GM21423 (cell line): ENCODE measurements at regions not wholly inside any gene's neighbourhood (a gene's known extent, or its start where the extent isn't known, plus 50 kb on each side); places are given as distances from the start of the nearest gene placed in this dataset.

Experiments used
- ATAC-seq: cut with Tn5 transposase; IDR thresholded peaks from one replicate; pipeline ENCODE4 v1.9.1; 2021; ENCODE audit warnings: mild to moderate bottlenecking, moderate library complexity; ENCODE audit not compliant: unreplicated experiment

DNA sequence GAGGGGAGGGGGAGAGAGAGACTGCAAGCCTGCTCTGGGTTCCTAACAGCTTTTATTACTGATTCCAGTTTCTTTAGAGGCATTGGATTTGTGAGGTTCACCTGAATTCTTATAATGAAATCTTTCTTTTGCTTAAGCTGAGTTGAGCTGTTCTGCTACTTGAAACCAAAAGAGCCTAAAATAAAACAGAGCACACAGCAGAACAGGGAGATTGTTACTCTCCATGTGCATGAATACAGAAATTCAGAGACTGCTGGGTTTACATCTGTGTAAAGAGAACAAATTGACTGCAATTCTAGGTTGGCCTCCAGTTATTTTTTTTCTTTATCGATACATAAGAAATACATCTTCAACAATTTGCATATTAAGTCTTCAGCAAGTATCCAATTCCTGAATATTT, 168.8 kb upstream of the NRIP1 start:
- ATAC-seq = no peak

DNA sequence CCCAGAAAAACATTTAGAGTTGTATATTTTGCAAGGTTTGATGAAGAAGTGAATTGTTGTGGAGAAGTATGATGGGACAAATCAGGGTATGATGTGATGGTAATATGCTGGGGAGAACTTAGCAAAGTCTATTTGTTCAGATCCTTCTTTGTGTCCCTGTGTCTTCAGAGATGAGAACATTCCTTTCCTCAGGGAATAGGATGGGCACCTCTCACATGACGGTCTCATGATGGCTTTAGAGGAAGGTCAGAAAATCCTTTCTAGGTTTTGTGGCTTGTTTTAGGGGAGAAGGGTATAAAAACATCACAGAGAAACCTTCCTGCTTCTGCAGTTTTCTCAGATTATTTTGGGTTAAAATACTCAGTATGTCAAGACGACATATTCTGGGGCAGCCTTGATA, 171.3 kb upstream of the NRIP1 start:
- ATAC-seq = no peak

DNA sequence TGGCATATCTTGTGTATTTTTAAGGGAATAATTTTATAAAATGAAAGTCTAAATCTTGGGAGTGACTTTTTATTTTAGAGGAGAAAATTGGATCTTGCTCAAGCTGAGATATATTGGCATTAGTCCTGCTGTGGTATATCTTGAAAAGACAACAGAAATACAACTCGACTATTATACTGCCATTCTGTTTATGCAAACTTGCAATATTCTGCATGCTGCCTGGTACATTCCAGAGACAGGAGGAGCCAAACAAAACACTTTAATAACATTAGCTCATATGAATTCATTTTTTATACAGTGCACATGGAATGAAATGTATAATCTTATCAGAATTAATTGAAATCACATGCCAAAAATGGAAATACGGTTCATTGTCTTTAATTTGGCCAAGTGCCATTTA, 176.0 kb upstream of the NRIP1 start:
- no peak for ATAC-seq

DNA sequence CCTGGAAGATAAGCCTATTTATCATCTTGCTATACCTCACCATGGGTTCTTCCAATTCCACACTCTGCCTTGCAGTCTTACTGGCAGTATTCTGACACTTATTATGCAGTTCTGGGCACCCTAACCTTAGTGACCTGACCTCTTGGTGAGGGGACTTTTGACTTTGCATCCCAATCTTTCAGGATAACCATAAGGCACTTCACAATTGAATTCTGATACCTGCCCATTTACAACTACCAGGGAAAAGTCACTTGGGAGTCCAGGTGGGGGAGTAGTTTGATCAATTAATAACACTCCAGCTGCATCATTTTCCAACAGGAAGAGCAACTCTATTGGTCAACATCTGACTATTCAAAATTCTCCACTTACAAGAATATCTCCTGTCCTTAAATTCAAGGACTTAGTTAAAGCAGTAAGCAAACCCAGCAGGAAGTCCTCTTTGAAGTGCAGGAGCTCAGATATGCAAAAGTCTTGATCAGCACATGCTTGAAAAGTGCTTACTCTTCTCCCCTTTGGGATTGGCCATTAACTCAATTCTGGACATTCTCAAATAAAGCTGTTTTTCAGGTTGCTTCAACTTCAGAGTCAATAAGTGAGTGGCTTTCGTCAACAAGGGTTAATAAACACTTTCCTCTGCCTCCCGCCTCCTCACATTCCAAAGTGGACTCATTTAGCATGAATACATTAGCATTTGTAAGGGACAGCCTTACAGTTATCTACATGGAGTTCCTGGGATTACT, 177.4 kb upstream of the NRIP1 start:
- ATAC-seq = no peak

DNA sequence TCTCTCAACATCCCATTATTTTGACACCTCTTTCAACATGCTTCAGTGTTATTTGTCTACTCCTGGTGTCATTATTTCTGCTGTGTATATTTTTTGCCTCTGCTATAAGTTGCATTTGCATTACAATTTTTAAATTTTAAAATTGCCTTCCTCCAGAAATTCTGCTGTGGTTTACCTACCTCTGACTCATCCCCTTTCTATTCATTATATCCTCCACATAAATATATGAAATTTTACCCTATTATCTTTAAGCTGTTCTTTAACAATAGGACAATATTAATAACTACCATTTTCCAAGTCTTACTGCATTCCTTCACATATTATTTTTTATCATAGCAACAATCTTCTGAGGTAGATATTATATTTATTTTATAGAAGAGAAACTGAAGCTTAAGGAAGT, 178.1 kb upstream of the NRIP1 start:
- no peak for ATAC-seq

DNA sequence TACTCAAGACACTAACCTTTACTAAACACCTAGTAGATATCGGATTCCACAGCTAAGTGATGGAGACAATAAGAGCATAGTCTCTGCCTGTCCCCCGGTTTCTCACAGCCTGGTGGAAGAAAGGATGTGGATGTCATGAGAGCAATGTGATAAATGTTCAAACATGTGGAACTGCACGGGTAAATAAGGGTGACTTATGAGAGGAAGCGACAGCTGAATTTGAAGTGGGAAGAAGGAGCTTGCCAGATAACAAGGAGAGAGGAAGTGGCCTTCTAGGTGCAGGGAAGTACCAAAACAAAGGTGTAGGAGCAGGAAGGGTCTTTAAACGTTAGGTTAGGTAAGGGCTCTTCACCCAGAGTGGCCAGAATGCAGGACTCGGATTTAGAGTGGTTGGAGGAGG, 178.6 kb upstream of the NRIP1 start:
- ATAC-seq = no peak

DNA sequence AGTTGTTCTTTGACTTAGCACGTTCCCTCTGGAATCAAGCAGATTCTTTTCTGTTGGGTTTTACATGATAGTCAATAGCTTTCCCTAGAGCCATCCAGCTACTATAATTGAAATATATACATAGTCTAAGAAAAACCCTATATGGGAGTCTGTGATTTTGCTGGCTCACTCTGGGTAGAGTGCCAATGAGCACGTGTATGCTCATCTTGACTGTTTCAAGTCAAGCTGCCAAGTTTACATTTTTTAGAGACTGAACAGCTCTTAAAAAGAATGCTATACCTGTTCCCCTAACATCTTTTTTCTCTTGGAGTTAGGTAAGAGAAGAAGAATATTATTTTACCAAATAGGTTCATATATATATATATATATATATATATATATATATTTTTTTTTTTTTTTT, 182.8 kb upstream of the NRIP1 start:
- no peak for ATAC-seq

DNA sequence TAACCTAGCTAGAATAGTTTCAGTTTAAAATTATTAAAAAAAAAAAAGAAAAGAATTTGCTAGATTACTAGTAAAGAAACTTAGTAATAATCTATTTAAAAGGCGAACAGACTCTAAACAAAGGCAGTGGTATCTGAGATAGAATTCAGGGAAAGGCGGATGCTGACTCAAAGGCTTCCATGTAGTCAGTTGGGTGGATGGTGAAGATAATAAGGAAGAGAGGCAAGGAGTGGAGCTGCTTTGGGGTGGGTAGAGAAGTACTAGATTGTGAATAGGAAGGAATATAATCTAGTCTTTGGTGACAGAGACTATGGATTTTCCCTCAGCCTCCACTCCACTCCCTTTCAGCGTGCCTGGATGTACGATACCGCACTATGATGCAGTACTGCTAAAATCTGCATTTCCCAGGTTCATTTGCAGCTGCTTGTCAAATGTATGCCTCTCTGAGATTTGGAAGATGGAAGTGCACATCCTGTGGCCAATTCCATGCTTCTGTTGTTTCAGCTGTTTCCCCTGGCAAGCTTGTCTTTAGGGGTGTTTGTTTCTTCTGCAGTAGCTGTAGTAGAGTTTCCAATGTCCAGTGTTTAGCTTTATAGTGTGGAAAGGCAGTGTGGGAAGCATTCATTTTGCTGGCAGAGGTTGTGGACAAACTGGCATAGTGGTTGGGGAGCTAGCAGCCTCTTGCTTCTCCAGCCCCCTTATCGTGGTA, 184.6 kb upstream of the NRIP1 start:
- no peak for ATAC-seq

DNA sequence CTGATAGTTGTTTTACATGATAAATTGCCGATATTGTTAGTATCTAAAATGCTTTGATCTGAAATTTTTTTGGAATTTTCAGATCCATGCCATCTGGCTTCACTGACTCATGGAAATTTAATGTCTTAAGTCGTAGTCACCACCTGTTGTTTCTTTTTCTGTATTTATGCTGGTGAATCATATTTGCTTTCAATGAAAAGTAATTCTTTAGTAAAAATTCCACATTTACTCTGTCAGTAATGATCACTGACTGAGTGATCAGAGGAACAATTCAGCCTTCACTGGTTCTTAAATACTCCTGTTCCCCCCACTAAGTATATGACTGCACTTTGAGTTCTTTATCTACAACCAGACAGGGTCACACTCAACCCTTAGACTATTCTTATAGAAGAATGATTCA, 185.6 kb upstream of the NRIP1 start:
- no peak for ATAC-seq

DNA sequence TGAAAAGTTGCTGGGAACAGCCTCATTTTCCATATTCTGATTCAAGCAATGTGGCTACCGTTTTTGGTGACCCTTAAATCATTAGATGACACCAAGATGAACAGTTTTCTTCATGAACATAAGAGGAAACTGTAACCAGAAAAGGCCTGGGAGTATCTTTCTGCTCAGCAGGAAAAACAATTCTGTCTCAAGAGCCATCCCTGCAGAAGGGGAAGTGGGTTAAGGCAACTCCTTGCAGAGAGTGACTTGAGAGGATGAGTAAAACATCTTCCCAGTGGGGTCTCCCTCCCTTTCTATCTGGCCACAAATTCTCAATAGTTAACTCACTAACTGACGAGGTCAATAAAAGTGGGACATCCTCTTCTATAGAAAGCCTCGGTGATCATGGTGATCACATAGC, 187.6 kb upstream of the NRIP1 start:
- ATAC-seq = no peak

DNA sequence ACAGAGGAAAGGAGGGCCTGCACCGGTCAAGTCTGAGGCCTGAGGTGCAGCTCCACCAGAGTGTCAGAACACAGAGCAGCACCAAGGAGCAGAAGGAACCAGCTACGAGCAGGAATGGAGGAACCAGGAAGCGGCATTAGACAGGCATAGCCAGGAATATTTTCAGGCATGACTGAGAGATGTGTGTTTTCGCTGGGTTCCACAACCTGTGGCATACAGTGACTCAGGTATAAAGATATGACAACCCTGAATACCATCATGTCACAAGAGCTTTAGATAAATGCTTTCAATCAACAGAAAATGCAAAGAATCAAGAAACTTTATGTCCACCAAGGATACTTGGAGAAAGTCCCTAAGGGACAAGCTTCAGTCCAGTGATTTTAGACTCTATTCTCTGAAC, 189.3 kb upstream of the NRIP1 start:
- no peak for ATAC-seq

DNA sequence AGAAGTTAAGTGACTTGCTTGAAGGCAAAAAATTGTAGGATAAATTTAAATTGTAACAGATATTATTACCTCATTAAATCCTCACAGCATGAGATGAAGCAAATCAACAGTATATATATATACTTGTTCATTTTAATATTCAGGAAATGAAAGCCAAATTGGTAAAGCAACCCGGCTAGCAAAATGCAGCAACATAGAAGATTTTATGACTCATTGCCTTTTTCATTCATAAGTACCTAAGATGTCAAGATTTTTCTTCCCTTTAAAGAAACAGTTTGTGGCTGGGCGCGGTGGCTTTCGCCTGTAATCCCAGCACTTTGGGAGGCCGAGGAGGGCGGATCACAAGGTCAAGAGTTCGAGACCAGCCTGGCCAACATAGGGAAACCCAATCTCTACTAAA, 190.5 kb upstream of the NRIP1 start:
- ATAC-seq = no peak

DNA sequence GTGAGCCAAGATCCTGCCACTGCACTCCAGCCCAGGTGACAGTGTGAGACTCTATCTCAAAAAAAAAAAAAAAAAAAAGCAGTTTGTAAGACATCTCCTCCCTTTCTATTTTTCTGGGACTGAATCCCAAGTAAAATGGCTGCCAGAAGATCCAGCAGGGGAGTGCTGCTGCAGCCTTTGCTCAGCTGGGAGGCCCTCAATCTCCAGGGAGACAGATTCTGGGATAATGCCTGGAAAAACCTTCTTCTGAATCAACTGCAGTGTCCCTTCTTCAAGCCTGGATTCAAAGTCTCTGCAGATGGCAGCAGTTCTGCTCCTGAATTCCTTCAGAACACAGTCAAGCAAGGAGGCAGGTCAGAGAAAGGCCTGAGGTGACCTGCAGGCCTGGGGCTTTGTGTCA, 191.0 kb upstream of the NRIP1 start:
- ATAC-seq = no peak

DNA sequence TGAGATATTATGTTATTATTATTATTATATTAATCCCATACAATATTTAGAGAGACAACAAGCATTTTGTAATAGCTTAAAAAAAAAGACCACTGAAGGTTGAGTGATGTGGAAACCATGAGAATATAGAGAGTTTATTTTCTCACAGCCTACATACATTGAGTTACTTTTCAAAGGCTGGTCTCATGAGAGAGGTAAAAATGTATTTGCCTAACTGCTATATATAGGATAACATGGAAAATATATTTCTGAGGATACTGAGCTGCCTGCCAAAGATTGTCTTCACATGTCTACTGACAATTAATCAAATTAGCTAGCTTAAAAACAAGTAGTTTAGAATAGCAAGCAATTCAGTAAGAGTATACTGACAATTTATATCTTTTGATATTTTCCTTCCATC, 192.2 kb upstream of the NRIP1 start:
- no peak for ATAC-seq

DNA sequence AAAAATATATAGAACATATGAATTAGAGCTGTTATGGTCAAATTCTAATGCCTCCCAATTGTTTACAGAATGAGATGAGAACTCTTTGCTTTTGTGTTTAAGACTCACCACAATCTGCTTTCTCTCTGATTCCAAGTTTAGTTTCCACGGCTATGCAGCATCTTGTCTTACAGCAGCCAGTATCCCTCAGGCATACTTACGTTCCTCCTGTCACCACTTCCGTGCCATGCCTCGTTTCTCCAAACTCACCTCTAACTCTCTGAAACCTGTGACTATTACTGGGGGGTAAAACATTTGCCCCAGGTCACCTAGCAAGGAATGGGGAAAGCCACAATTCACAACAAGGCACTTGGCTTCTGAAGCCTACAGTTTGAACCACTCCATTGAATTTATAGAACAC, 192.8 kb upstream of the NRIP1 start:
- ATAC-seq = no peak

DNA sequence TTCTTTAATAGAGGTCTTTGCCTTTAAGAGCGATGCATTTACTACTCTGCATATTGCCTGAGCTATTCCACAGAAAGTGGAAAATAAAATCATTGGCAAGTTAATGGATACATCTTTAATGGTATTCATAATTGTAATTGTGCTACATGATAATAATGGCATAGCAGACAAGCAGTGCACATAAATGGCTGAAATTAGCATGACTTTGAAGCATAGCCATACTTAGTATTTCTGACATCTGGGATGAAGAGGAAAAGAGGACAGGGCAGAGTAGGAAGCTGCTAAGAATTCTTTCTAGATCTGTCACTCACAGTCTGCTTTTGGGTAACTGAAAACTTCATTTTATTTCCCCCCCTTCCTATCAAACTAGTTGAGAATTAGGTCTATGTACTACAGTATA, 195.0 kb upstream of the NRIP1 start:
- no peak for ATAC-seq

DNA sequence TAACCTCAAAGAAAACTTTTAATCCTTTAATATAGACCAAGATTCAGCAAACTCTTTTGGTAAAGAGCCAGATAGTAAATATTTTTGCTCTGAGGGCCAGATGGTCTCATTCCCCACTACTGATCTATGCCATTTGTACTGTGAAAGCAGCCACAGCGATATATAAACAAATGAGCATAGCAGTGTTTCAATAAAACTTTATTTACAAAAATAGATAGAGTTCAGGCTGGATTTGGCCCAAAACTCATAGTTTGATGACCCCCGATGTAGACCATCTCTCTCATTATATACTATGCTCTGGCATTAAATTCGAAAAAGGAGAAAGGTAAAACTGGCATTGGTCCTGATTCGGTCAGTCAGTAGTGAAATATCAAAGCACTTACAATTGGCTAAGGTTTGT, 195.8 kb upstream of the NRIP1 start:
- ATAC-seq = no peak

DNA sequence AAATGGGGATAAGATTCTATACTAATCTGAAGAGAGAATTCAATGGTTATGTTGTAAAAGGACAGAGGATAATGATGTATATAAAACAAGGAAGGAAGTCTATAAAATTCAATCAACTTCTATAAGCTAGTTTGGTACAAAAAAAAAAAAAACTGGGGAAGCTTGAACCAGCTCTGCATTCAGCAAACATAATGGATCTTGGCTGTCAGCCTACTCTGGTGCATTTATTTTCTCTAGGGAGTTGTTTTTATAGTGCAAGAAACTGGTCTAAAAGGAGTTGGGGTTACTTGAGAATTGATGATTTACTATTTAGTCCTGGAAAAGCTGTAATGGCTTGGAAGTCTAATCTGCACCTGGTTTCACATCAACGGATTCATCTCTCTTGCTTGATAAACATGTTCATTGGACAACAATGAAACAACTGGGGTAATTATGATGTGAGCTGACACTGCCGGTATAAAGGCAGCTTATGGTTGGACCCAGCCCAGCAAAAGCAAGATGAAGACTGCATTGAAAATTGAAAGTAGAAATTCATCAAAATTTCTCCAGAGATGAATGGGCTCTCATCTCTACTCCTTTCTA, 199.4 kb upstream of the NRIP1 start:
- no peak for ATAC-seq

DNA sequence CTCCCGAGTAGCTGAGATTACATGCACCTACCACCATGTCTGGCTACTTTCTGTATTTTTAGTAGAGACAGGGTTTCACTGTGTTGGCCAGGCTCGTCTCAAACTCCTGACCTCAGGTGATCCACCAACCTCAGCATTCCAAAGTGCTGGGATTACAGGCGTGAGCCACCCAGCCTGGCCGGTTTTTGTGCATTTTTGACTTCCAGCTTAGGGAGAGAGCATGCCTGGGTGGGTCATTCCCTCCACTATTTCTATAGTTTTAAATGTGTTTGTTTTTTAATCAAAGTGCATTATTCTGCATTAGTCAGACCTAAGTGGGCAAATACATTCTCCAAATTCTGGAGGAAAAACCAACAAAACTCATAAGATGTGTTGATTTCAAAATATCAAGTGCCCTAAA, 207.4 kb upstream of the NRIP1 start:
- no peak for ATAC-seq

DNA sequence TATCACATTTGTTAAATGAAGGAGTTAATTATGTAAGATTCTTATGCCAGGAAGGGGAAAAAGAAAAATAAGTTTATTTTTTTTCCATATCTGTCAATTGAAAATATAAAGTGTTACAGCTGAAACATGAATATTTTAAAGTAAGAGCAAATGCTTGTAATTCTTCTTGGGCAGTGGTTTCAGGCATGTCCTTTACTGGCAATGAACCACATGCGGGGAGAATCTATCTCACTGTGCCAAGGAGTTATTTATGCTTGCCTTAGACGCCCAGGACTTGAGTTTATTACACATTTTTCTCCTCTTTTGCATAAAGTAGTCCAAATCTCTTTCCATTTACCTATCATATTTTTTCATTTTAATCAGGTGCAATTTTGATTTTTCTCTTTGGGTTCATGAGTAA, 207.8 kb upstream of the NRIP1 start:
- no peak for ATAC-seq

DNA sequence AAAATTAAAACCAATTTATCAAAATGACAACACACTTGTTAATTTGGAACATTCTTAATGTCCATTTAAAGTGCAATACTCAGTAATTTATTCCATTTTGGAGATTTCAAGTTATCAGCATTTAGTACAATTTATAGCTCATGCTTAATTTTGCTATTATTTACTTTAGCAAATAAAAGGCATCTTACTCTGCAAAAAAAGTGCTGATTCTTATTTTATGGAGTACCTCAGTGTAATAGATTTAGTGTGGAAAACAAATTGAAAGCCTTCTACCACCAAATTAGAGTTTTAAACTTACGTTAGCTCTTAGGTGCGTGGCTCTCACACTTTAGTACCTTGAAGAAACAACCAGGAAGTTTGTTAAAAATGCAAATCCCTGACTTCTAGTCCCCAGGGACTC, 208.4 kb upstream of the NRIP1 start:
- ATAC-seq = no peak

DNA sequence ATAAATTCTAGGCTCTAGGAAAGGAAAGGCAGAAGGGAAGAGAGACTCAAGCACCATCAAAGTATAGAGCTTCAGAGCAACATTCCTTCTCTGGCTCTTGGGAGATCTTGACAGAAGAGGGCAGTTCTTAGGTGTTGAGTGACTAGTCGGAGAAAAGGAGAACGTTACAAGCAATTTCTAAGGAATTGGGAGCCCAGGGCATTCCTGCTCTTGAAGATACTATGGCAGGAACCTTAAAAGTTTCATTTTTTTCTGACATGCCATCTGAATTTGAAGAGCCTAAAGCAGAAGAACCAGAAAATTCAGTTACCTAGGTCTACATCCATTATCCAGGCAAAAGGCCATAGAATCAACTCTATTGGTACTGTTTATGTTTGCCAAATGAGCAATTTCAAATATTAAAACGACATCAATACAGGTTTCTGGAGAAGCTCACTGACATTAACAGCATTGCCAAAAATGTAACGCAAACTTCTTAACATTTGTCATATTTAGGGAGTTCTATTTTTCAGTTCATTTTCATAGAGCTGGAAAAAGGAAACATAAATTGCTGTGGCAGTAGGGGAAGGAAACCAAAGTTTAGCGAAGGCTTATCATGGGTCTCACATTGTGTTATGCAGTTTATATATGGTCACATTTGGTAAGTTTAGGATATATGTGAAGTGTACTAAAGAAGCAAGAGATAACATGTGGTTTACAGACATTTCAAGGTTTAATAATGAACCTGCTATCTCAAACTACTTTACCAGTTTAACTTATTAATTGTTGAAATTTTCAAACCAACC, 210.1 kb upstream of the NRIP1 start:
- no peak for ATAC-seq
